B cell (primary cell): ENCODE measurements at regions not wholly inside any gene's neighbourhood (a gene's known extent, or its start where the extent isn't known, plus 50 kb on each side); places are given as distances from the start of the nearest gene placed in this dataset.

Source experiments
- ATAC-seq: fragments of 200-7000 bp; cut with Tn5 transposase; one replicate; pipeline ENCODE4 v1.10.0; 2021; ENCODE audit warnings: low read depth, mild to moderate bottlenecking, moderate number of reproducible peaks, moderate library complexity
- CTCF ChIA-PET: fragments of 350-600 bp; sonication (Branson Sonifier 250); formaldehyde crosslinking; loops from one replicate; lab custom pipeline; 2021; ENCODE audit warnings: antibody characterized with exemption, inconsistent platforms; lab: Charles Lee
- POLR2A ChIA-PET: fragments of 350-600 bp; sonication (Branson Sonifier 250); formaldehyde crosslinking; loops from one replicate; lab custom pipeline; 2021; ENCODE audit warnings: antibody characterized with exemption; lab: Charles Lee
- DNase-seq: peaks from one replicate; pipeline ENCODE4 v3.0.0; 2013
- H2AFZ ChIP-seq: 2 replicates; pipeline ENCODE4 v1.6.1; 2012; ENCODE audit warnings: mild to moderate bottlenecking, low read depth, low read length; ENCODE audit not compliant: insufficient read depth, poor library complexity, severe bottlenecking
- H3K27ac ChIP-seq, 2 donors: 1 replicate in 1 of 2; 2 replicates in 1 of 2; pipeline ENCODE4 v1.5.1; 2012 to 2013; ENCODE audit warnings: low read length in 2 of 2, mild to moderate bottlenecking in 2 of 2, moderate library complexity in 1 of 2
- H3K27me3 ChIP-seq, 4 experiments: fragments of 200-600 bp in 1 of 4; sonication (generic) in 1 of 4; replicated peaks in 1 of 4; 1 replicate in 2 of 4; 2 replicates in 2 of 4; pipeline versions ENCODE4 v1.6.1 to v1.7.0; 2013 to 2016; ENCODE audit warnings: low read length in 3 of 4, mild to moderate bottlenecking in 2 of 4, mixed read lengths in 1 of 4, moderate library complexity in 1 of 4; ENCODE audit not compliant: insufficient read depth in 4 of 4, control insufficient read depth in 3 of 4; ENCODE audit errors: control extremely low read depth in 1 of 4
- H3K36me3 ChIP-seq, 2 experiments: replicated peaks in 1 of 2; 1 replicate in 1 of 2; 2 replicates in 1 of 2; pipeline versions ENCODE4 v1.6.1 to v1.7.1; 2013; ENCODE audit warnings: low read length in 1 of 2; ENCODE audit not compliant: insufficient read depth in 2 of 2, control insufficient read depth in 1 of 2; ENCODE audit errors: control extremely low read depth in 1 of 2, extremely low read depth in 1 of 2
- H3K4me1 ChIP-seq, 2 donors: fragments of 200-600 bp in 1 of 2; sonication (generic) in 1 of 2; 1 replicate in 1 of 2; 2 replicates in 1 of 2; pipeline versions ENCODE4 v1.5.1 to v1.6.1; 2013 to 2017; ENCODE audit warnings: low read length in 2 of 2; ENCODE audit not compliant: control insufficient read depth in 2 of 2, insufficient read depth in 2 of 2
- H3K4me2 ChIP-seq: replicated peaks from 2 replicates; pipeline ENCODE3; 2012; ENCODE audit warnings: mild to moderate bottlenecking, low read depth, low read length; ENCODE audit not compliant: poor library complexity, severe bottlenecking
- H3K4me3 ChIP-seq, 5 experiments: fragments of 200-600 bp in 1 of 5; sonication (generic) in 1 of 5; 1 replicate in 3 of 5; 2 replicates in 2 of 5; pipeline versions ENCODE4 v1.5.1 to v1.7.0; 2011 to 2016; ENCODE audit warnings: low read length in 4 of 5, mild to moderate bottlenecking in 4 of 5, low read depth in 2 of 5, control low read depth in 1 of 5, moderate library complexity in 1 of 5; ENCODE audit not compliant: insufficient read depth in 1 of 5; ENCODE audit errors: control extremely low read depth in 1 of 5, extremely low read depth in 1 of 5
- H3K79me2 ChIP-seq: fragments of 200-600 bp; sonication (generic); one replicate; pipeline ENCODE4 v1.6.0; 2016; ENCODE audit warnings: low read length; ENCODE audit not compliant: control insufficient read depth, insufficient read depth
- H3K9ac ChIP-seq: fragments of 200-600 bp; sonication (generic); 2 replicates; pipeline ENCODE4 v1.6.1; 2017; ENCODE audit warnings: mild to moderate bottlenecking, low read length, moderate library complexity
- H3K9me3 ChIP-seq, 3 donors: one replicate each; pipeline versions ENCODE4 v1.6.1 to v1.7.1; 2013; ENCODE audit warnings: low read length in 2 of 3; ENCODE audit not compliant: control insufficient read depth in 2 of 3, insufficient read depth in 1 of 3; ENCODE audit errors: control extremely low read depth in 1 of 3
- H4K20me1 ChIP-seq: 2 replicates; pipeline ENCODE4 v1.6.0; 2012; ENCODE audit warnings: mild to moderate bottlenecking, low read length; ENCODE audit not compliant: insufficient read depth, control insufficient read depth, poor library complexity, severe bottlenecking
- H3K27ac Mint-ChIP-seq: one replicate; pipeline ENCODE4 v1.8.0; 2021; ENCODE audit warnings: mixed read lengths
- H3K27me3 Mint-ChIP-seq: one replicate; pipeline ENCODE4 v1.8.0; 2021; ENCODE audit warnings: mixed read lengths
- H3K4me1 Mint-ChIP-seq: one replicate; pipeline ENCODE4 v1.8.0; 2021; ENCODE audit warnings: mixed read lengths
- H3K4me3 Mint-ChIP-seq: one replicate; pipeline ENCODE4 v1.8.0; 2021; ENCODE audit warnings: mixed read lengths
- H3K9me3 Mint-ChIP-seq: one replicate; pipeline ENCODE4 v1.8.0; 2022; ENCODE audit warnings: mixed read lengths; ENCODE audit not compliant: insufficient read depth
- EZH2 ChIP-seq: IDR thresholded peaks from 2 replicates; pipeline ENCODE4 v1.6.1; 2012; ENCODE audit warnings: borderline replicate concordance, low read depth, mild to moderate bottlenecking, moderate library complexity, low read length; ENCODE audit not compliant: insufficient read depth, poor library complexity, severe bottlenecking
- WGBS: methylation state at CpG from one replicate; pipeline ENCODE4 v1.1.5; 2013; ENCODE audit warnings: missing lambda C conversion rate; ENCODE audit not compliant: insufficient coverage; 5-methylcytosine and 5-hydroxymethylcytosine counted together
- intact Hi-C: fragments of 100-400 bp; cut with micrococcal nuclease; formaldehyde crosslinking; loops from one replicate; pipeline ENCODE4 v1.10.0; 2022
- TF ChIP-seq, protein P1 (sequence below): fragments of 200-600 bp; IDR thresholded peaks from one replicate; pipeline ENCODE4 v1.8.0; 2022; ENCODE audit warnings: antibody characterized with exemption, mild to moderate bottlenecking

DNA sequence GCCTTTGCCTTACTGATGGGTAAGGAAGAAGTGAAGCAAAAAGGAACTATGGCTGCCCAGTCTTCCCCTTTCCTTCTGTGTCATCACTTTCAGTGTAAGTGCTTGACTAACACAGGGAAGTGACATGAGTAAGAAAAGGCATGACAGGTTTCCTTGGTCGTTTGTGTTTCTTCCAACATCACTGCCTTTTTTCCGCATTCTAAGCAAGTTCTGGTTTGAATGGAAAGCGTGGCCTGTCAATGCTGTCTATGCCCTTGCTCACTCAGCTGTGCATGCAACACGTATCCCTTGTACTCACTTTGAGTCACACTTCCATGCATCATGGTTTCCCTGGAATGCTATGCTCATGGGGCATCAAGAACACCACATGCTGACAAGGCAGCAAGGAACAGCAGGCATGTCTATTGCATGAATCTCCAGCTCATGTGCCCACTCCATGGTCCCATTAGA, 111.8 kb downstream of the OAT start:
- H3K4me3 Mint-ChIP-seq, result no peak overlapping the region
- no peaks in the 10 kb centered on the region for H4K20me1 ChIP-seq
- intact Hi-C loops, result no loop called here

DNA sequence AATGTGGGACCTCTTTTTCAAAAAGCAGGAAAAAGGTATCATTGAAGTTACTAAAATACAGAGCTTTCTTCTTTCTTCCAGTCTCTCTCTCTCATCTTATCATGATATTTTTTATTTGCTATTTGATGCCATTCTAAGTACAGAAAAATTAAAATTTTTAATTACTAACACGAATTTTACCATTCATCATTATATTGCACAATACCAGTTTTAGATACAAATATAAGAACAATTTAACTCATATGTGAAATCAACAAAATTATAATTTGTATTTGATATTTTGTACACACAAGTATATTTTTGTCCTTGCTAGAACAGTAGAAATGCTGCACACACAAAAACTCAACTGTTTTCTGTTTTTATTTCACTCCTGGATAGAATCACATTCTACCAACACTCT, 112.2 kb downstream of the OAT start:
- no peaks in the 10 kb centered on the region for H3K9me3 Mint-ChIP-seq
- no peak overlapping the region for H2AFZ ChIP-seq
- no peaks in the 10 kb centered on the region for H3K4me1 Mint-ChIP-seq
- H3K9me3 ChIP-seq, result peaks cover 0 to 3% (median 0%) of the 10 kb centered on the region in 3 donors
- ATAC-seq (no peak), DNase-seq (no peak)
- no peak overlapping the region for H3K9ac ChIP-seq
- no peaks in the 10 kb centered on the region for H4K20me1 ChIP-seq
- H3K4me2 ChIP-seq, result no peak overlapping the region
- H3K4me3 Mint-ChIP-seq, result no peak overlapping the region
- H3K27ac ChIP-seq, result no peak overlapping the region
- ChIA-PET CTCF (no interaction called here), POLR2A (no interaction called here)
- WGBS, result no CpG with 5 or more reads among the region's 1 CpG
- no peak for TF ChIP-seq EZH2
- TF ChIP-seq, protein P1, sequence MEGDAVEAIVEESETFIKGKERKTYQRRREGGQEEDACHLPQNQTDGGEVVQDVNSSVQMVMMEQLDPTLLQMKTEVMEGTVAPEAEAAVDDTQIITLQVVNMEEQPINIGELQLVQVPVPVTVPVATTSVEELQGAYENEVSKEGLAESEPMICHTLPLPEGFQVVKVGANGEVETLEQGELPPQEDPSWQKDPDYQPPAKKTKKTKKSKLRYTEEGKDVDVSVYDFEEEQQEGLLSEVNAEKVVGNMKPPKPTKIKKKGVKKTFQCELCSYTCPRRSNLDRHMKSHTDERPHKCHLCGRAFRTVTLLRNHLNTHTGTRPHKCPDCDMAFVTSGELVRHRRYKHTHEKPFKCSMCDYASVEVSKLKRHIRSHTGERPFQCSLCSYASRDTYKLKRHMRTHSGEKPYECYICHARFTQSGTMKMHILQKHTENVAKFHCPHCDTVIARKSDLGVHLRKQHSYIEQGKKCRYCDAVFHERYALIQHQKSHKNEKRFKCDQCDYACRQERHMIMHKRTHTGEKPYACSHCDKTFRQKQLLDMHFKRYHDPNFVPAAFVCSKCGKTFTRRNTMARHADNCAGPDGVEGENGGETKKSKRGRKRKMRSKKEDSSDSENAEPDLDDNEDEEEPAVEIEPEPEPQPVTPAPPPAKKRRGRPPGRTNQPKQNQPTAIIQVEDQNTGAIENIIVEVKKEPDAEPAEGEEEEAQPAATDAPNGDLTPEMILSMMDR, result no peak
- H3K4me1 ChIP-seq, result no peaks in the 10 kb centered on the region
- intact Hi-C loops, result no loop called here
- H3K27ac Mint-ChIP-seq, result no peak overlapping the region
- no peak overlapping the region for H3K4me3 ChIP-seq
- no peaks in the 10 kb centered on the region for H3K36me3 ChIP-seq
- no peaks in the 10 kb centered on the region for H3K27me3 Mint-ChIP-seq
- H3K27me3 ChIP-seq, result no peaks in the 10 kb centered on the region
- H3K79me2 ChIP-seq, result no peaks in the 10 kb centered on the region

More for the DNA sequence above, 111.8 kb downstream of the OAT start:
- no peak for DNase-seq
- CTCF ChIA-PET, result no interaction called here
- Histone ChIP-seq H3K36me3 (no peaks in the 10 kb centered on the region), H3K79me2 (no peaks in the 10 kb centered on the region), H3K9ac (no peak overlapping the region), H3K9me3 (no peaks in the 10 kb centered on the region), H3K4me3 (no peak overlapping the region), H3K27ac (no peak overlapping the region), H3K27me3 (no peaks in the 10 kb centered on the region), H3K4me1 (no peaks in the 10 kb centered on the region), H3K4me2 (no peak overlapping the region), H2AFZ (no peak overlapping the region)
- POLR2A ChIA-PET, result no interaction called here
- no peak for TF ChIP-seq EZH2
- TF ChIP-seq, protein P1, result no peak
- no peaks in the 10 kb centered on the region for H3K4me1 Mint-ChIP-seq
- WGBS, result 57% methylated on average over 4 of the region's 4 CpGs
- no peaks in the 10 kb centered on the region for H3K27me3 Mint-ChIP-seq
- H3K27ac Mint-ChIP-seq, result no peak overlapping the region
- ATAC-seq, result no peak
- H3K9me3 Mint-ChIP-seq, result no peaks in the 10 kb centered on the region
